GM18511 (cell line): ENCODE measurements at regions not wholly inside any gene's neighbourhood (a gene's known extent, or its start where the extent isn't known, plus 50 kb on each side); places are given as distances from the start of the nearest gene placed in this dataset.

Experiments used
- ATAC-seq: cut with Tn5 transposase; IDR thresholded peaks from one replicate; pipeline ENCODE4 v1.9.1; 2021; ENCODE audit warnings: mild to moderate bottlenecking, moderate library complexity; ENCODE audit not compliant: unreplicated experiment

DNA sequence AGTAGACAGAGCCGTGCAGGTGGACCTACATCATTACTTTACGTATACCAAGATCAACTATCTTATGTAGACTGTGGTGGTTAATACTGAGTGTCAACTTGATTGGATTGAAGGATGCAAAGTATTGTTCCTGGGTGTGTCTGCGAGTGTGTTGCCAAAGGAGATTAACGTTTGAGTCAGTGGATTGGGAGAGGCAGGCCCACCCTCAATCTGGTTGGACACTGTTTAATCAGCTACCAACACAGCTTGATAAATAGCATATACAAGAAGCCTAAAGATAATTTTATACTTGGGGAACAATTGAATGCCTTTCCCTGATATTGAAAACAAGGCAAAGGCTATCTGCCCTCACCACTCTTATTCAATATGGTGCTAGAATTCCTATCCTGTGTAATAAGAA, 604.2 kb upstream of the ZEB2 start:
- no peak for ATAC-seq

DNA sequence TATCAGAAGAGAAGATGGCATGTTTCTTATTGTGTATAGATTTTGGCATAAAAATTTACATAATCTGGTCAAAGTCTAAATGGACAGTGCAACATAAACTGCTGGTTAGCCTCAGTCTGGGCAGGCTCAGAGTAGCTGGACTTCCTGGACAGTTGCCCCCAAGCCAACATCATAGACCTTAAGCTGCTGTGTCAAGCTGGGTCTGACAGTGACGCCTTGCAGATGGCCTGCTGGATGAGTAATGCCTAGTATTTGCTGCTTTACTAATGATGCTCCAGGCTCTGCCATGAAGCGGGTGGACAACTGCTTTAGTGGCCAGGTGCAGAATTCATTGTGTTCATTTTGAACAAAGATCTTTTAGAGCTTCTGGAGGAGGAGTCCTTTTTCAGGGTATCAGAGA, 603.7 kb upstream of the ZEB2 start:
- ATAC-seq, result no peak

DNA sequence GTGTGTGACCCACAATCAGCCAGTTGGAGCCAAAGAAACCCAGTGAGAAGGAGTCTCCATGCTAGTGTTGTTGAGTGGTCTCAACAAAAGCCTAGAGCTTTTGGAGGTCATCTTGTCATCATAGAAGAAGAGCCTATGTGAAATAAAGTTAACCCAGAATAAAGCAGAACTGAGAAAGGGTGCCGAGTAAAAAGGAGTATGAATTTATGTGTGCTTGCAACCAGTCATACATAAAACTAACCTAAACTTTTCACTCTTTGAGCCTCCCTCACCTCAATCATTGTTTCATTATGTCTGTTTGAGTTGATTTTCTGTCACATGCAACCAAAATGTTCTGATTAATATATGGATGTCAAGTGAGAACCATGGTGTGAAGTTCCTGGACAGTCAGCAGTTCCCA, 599.3 kb upstream of the ZEB2 start:
- ATAC-seq, result peak; percentile 69

DNA sequence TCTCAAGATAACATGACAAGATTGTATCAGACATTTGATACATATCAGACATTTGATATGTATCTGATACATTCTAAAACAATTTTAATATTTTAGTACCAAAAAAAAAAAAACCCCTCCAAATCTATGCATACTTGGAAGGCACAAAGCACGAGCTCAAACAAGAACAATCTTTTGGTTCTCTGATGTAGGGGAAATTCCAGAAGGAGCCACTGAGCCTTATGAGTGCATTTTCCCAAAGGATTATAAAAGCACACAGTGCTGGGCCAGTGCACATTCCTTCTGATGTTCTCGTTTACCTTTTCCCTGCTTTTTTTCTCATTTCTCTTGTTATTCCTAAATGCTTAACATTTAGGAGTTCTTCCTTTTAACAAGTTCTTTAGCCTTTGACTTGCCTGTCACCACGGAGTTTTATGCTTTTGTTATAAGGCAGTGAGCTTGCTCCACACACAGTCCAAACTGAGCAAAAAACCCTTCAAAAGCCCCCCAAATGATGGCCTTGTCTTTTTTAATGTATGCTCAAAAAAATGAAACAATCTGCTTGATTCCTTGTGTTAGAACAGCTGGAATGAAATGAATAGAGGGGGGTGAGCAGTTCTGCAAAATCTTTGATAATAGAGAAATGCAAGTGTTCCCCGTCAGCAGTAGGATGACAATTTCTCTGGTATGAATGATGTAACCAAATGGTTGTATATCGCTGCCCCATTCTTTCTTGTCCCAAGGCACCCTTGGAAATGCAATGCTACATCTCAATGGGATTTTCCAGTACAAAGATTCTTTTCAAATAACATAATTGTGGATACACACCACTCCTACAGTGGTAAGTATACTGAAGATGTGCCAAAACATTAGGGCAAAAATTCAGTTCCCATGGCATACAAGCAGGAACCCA, 597.2 kb upstream of the ZEB2 start:
- no peak for ATAC-seq

DNA sequence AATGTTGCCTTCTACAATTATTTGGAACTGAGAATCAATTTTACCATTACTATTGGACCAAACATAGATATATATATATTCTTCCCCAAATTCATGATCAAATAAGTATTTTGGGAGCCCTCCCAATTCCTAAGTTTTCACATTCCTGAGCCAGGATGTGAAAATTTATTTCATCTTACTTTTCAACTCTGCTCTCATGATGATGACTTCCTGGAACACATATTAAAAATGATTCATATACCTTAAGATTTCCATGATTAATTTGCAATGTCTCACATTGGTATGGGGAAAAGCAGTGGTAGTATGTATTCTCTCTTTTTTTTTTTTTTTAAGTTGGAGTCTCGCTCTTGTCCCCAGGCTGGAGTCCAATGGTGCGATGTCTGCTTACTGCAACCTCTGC, 596.1 kb upstream of the ZEB2 start:
- ATAC-seq, result no peak

DNA sequence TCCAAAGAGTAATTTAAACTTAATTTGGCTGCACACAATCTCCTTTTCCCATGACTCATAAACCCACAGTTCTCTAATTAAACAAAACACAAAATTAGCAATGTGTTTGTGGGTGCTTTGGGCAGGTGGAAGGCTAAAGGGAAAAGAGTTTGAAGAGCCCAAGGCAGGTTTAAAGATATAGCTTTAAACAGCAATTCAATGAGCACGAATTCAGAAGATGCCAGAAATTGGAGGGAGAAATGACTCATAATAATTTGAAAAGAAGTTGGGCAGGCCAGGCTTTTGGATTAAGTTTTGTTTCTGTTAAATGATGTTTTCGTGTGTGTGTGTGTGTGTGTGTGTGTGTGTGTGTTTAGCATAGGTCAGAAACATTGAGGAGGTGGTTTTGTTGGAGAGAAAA, 594.8 kb upstream of the ZEB2 start:
- ATAC-seq, result no peak

DNA sequence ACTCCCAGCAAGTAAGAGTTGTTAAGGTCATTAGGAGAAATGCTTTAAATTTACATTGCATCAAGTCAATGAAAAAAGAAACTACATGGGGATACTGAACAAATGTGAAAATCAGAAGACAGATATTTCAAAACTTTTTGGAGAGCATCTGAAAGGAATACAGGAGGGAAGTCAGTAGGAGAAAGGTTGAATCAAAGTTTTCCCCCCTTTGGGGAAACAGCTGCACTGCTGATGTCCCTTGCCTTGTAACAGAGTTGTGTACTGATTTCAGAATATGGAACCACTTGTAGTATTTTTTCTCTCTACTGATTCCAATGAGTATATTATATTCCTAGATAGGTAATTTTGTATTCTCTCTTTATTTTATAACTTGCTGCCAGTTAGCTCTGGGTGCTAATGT, 592.5 kb upstream of the ZEB2 start:
- ATAC-seq, result no peak

DNA sequence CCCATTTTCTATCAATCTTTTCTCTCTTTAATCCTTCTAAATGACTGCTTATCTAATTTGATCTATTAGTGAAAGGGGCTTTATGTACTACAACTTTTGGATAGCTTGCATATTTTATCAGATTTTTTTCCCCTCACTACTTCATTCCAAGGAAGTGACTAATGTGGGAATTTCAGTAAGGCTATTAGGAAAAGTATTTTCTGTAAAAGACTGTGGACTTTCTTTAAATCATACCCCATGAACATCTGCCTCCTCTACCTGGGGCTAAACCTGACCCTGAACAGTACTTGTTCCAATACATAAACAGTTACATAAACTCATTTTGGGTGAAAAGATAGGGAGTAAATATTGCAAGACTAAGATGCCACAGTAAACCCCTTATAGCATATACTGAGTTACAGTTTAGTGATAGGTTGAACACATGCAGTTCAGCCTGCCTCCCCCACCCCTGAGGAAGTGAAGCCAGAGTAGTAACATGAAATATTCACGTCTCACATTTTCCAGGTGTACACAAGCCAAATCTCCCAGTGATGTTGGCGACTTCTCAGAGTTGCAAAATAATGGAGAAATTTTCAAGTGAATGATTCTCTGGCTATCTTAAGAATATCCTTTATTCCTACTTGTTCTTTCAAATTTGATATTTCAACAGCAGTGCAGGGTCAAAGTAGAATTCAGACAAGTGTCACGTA, 590.9 kb upstream of the ZEB2 start:
- ATAC-seq, result no peak

DNA sequence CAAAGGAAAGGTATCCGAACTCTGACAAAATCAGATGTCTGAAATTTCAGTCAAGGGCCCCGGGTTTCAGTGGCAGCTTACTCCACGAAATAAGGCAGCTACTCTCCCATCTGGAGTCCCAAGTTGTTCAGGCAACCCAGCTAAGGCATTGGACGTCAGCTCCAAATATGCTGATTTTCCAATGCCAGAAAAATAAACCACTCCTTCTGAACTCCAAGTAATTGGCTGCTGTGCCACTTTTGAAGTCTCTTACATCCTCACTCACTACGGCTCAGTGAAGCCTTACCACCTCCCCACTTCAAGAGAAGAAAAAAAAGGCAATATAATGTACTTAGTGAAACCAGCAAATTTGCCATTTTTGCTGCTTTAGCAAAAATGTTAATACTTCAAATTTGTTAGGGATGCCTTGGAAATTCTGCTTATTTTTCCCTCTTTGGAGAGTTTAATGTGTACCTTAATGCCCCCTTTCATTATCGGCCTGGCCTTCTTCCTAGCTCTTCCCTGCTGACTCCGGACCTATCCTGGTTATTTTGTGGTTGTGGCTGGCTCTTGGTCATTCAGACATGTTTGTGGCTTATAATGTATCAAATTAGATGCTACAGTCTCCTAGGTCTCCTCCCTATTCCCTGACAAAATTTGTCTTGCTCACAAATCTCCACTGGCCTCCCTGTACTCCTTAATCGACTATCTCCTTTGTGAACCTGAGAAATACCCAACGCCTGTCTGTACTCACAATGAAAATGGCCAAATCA, 589.2 kb upstream of the ZEB2 start:
- ATAC-seq, result no peak

DNA sequence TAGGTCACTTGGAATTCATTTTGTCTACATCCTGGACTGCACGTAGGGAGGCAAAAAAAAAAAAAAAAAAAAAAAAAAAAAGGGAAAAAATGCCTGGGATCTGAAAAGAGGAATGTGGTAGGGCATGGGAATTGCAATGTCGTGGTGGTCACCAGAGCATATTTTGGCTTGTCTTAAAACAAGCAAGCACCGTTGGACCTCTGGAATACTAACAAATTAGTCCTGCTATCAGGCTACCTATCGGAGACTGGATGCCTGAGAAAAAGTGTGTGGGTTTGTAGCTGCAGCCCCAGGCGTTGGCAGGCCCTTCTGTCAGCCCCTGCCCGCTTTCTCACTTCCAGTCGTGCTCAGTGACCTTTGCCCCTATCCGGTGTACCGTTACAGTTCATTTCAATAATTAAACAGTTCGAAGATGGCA, 588.5 kb upstream of the ZEB2 start:
- no peak for ATAC-seq

DNA sequence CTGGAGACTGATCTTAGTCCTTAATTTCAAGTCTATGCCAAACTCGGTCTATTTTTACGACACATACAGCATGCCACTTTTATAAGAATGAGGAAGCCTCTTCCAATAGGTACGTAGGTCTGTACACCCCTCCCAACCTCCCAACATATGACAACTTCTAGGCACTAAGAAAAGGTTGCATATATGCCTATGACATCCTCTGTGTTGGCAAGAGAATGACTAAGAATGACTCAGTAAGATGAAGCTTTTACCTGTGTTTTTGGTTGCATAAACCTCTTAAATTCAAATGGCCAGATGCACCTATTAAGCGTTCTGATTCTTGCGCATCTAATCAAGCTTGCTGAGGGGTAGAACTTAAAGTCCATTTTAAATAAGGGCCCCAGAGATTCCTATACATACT, 586.4 kb upstream of the ZEB2 start:
- ATAC-seq, result no peak

DNA sequence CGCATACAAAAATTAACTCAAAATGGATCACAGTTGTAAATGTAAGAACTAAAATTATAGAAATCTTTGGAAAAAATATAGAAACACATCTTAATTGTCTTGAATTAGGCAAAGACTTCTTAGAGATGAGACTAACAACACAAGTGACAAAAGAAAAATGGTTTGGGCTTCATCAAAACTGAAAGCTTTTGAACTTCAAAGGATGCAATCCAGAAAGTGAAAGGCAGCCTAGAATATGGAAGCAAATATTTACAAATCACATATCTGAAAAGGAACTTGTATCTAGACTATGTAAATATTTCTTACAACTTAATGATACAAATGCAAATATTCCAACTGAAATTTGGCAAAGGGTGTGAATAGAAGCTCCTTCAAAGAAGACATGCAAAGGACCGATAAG, 582.8 kb upstream of the ZEB2 start:
- ATAC-seq, result no peak

DNA sequence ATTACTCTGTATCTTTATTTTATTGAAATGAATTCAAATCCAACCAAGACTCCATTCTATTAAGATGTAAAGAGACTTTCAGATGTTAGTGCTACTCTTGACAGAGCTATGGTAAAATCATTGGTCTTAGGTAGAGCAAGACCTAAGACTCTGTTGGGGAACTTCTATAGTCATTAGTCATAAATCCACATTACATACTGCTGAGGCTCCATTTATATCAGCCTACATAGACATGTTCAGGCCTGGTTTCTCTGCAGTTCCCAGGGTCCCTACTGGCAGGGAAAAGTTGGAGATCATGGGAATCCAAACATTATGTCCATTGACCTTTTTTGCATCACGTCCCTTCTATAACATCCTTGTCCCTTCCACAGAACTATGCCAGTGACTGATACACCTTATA, 580.4 kb upstream of the ZEB2 start:
- no peak for ATAC-seq

DNA sequence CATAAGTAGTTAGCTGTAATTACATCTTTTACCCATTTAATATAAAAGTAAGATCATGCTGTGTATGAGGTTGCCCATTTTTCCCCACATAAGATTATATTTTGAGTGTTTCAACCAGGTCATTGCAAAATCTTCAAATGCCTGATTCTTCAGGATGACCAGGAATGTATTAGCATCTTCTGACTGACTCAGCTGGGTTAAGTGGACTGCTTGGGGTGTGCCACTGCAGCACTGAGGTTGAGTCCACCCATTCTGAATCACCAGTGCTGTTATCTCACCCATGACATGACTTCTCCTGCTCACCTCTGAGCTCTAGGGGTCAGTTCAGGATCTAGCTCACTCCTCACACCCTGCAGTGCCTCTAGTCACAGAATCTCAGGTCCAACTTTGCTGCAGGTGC, 576.7 kb upstream of the ZEB2 start:
- ATAC-seq, result no peak

DNA sequence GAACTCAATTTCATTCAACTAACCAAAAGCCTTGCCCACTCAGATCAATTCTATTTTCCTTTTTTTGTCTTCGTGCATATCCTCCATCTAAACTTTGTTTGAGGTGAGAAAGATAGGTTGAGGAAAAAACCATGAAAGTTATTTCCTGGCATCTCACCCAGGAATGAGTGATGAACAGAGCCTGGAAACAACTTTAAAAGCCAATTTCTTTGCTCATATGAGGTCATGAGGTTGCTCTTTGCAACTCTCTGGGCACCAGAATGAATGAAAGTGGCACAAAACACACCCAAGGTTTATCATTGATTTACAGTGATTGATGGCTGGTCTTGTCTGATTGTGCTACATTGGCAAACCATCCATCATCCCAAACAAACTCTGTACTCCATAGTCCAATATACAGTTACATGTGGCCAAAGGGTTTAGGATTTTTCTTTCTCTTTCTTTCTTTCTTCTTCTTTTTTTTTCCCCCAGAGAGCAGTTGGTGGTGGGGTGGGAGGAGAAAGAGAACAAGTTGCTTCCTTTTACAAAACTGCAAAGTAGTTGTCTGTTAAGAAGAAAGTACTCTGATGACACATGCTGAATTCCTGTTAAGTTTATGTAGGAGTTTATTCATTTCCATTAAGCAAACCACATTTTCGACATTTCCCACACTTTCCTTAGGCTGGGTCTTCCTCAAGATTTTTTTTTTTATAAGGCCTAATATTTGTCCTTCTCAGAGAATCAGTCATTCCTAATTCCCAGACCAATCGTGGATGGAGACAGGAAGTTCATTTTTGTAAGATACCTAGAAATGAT, 575.9 kb upstream of the ZEB2 start:
- no peak for ATAC-seq

DNA sequence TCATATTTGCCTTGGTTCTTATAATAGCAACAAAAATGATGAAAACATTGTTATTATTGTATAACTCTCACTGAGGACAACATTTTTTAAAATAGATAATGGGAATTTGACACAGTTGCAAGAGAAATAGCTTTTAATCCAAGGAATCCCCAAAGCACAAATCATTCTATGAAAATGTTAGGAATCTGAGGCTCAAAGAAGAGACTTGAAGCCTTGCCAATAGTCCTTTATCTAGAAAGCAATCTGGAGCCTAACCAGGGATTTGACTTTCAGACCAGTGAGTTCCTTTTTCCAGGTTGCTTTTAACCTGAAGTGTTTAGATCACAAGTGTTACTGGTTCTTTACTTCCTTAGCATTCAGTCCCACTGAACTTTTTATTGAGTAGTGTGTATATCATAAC, 574.5 kb upstream of the ZEB2 start:
- no peak for ATAC-seq

DNA sequence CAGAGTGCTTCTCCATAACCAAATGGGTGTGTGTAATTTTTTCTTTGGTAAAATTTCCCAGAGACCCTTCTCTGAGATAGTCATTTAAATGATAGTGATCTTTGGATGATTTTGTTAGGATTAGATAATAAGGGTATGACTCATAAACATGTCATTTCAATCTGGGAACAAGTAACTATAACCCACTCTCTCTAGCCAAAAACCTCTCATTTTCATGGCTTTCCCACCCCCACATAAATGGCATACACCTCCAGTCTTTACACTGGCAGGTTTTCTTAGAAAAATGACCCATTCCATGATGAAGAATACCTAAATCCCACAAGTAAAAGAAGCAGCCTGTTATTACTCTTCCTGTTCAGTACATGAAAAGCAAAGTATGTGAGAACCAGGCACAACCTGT, 572.0 kb upstream of the ZEB2 start:
- no peak for ATAC-seq

DNA sequence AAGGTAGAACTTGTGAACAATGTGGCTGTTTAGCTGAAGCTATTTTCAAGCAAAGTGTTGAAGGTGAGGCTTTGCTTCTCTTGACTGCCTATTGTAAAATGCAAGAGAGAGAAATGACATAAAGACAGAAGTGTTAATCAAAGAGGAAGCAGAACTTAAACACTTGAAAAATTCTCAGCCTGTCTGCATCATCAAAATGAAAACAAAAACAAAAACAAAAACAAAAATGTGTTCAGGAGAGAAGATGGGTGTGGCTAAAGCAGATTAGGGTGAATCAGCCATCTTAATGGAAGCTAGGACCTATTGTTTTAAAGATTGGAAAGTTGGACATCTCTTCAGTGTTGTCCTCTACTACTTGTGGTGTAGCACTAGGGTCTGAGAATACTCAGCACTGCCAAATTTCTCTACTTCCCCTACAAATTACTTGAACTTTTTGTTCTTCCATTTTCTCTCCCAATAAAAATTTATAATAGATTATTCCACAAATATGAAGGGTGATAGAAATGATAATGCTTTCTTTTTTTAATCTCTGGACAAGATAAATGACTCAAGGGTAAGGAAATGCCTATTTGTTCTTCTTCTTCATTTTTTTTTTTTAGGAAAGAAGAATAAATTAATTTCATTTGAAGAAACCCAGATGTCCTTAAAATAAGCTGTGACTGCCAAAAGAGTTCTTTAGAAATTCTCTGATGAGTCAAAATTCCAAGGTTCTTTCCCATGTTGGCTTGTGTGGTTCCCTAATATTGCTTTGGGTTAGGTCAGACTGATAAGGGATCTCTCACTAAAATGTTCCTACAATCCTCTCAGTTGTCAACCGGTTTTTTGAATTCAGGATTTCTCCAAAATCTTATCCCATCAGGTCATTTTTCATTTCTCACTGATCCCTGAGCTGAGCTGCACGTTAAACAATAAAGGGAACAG, 571.2 kb upstream of the ZEB2 start:
- no peak for ATAC-seq

DNA sequence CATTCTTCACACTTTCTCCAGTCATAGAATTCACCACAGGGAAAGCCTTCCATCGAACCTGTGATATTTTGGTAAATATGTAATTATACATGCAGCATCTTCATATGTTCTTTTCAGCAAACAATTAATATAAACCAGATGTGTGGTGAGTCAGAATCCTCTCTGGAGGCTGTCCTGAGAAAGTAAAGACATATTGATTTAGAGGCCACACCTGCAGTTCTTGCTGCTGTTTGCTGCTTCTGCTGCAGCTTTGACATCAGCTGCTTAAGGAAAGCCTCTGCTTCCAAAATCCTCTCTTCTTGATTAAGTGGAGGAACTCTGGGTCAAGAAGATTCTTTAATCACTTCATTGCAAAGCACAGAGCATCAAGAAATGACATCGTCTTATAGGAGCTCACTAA, 568.8 kb upstream of the ZEB2 start:
- ATAC-seq, result no peak

DNA sequence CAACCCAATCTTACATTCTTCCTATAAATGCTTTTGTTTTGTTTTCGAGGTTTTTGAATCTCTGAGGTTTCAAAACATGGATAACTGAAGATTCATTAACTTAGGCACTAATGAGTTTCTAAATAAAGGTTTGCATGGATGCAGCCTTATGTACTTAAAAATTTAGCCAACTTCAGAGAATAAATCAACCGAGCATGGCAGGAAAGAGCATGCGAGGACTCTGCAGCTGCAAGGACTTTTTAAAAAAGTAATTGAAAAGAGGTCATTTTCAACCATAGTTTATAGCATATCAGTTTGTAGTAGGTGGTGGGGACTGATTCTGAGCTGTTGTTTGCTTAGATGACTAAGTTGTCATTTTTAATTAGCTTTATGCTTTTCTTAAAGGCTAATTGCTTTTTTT, 567.0 kb upstream of the ZEB2 start:
- ATAC-seq, result no peak
